HG03354 (cell line): ENCODE measurements at regions not wholly inside any gene's neighbourhood (a gene's known extent, or its start where the extent isn't known, plus 50 kb on each side); places are given as distances from the start of the nearest gene placed in this dataset.

Source experiments
- ATAC-seq: cut with Tn5 transposase; IDR thresholded peaks from one replicate; pipeline ENCODE4 v1.9.1; 2021; ENCODE audit warnings: mild to moderate bottlenecking; ENCODE audit not compliant: unreplicated experiment, poor library complexity, severe bottlenecking

- no peak for ATAC-seq
Measured at GRCh38 chr7:116340201-116340847, 130.0 kb downstream of the TES start.

- no peak for ATAC-seq
Measured at GRCh38 chr7:116340943-116341907, 130.9 kb downstream of the TES start.

GRCh38 chr7:116342125-116342524 lies 131.8 kb downstream of the TES start:
- no peak for ATAC-seq

DNA sequence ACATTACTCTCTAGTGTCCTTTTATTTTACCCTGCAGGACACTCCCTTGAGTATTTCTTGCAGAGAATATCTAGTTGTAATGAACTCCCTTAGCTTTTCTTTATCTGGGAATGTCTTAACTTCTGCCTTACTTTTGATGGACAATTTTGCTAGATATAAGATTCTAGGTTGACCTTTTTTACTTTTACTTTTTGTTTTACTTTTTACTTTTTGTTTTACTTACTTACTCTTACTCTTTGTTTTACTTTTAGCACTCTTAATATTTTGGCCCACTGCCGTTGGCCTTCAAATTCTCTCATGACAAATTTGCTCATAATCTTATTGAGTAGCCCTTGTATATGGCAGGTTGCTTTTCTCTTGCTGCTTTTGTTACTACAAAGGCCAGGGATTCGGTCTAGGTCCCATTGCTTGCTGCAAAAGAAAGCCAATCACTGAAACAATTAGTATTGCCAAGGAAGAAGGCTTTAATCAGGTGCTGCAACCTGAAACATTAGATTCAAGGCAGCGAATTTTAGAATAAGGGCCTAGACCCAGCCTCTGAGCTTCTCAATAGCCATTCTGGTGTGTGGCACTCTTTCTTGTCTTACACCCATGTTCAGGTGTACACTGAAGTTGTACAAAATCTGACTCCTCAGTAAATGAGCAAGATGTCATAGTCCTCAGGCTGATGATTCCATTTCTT lies 137.0 kb downstream of the TES start:
- no peak for ATAC-seq

GRCh38 chr7:116348346-116348745 lies 138.0 kb downstream of the TES start:
- no peak for ATAC-seq

- no peak for ATAC-seq
Measured at GRCh38 chr7:116351966-116352365, 141.6 kb downstream of the TES start.

GRCh38 chr7:116353647-116354046 lies 143.3 kb downstream of the TES start:
- no peak for ATAC-seq

- no peak for ATAC-seq
Measured at GRCh38 chr7:116354171-116354545, 143.8 kb downstream of the TES start.

DNA sequence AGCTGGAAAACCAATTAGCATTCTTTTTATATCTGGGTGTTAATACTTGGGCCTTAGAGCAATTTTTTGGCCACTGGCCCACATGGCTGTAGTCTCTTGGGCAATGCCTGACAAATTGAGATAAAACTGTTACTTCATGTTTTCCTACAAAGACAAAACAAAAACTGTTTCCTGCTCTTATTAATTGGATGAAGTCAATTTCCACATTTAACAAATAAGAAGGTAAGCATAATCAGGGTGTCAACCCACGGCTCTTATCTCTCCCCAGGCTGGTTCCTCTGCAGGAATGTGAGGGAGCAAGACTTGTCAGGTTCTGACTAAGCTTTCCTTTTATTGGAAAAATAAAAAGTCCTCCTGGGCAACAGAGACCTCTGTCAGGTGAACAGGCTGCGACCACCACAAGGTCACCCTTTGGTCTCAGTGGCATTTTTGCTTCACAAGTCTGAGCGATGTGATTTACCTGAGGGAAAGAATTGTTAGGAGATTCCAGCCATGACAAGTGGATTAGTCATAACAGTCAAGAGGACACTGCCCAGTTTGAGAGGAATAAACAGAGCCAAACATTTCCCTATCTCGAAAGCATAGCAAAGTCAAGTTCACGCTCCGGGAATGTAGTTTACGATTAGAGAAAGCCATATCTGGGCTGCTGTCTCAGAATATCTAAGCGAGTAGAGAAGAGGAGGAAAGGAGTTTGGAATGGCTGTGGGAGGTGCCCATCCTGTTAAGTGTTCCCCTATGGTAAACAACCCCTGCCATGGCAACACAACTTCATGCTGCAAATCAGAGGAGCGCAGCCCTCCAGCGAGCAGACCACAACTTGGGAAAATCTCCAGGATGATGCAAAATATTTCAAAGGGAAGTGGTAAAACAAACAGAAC lies 144.4 kb downstream of the TES start:
- ATAC-seq = no peak

- ATAC-seq = no peak
Measured at GRCh38 chr7:116355424-116355765, 144.1 kb upstream of the CAV2 start.

DNA sequence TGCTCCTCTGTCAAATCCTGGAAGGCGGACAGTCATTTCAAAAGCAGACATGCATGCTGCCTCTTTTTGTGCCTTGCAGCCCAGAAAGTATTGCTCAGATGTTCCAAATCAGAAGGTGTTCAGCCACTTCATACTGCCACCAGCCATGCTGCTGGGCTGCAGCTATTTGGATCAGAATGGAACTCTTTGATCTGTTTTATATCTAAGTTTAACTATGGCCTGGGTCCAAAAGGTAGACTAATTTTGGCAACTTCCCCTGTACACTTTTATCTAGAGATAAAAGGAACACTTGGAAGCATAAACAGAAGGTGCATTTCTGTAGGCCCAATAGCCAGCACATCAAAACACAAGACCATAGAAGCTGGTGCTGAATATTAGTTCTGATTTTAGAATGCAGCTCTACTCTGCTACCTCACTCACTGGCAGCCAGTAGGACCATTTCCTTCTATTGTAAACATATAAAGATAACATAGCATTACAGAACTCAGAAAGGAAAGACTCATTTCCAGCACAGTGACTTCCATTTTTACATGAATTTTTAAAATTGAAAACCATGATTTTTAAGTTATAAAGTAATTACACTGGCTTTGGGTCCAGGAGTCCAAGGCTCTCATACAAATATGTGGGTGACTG lies 143.1 kb upstream of the CAV2 start:
- ATAC-seq = no peak

GRCh38 chr7:116356979-116357378 lies 142.6 kb upstream of the CAV2 start:
- no peak for ATAC-seq

- ATAC-seq = no peak
Measured at GRCh38 chr7:116357781-116358670, 141.5 kb upstream of the CAV2 start.

DNA sequence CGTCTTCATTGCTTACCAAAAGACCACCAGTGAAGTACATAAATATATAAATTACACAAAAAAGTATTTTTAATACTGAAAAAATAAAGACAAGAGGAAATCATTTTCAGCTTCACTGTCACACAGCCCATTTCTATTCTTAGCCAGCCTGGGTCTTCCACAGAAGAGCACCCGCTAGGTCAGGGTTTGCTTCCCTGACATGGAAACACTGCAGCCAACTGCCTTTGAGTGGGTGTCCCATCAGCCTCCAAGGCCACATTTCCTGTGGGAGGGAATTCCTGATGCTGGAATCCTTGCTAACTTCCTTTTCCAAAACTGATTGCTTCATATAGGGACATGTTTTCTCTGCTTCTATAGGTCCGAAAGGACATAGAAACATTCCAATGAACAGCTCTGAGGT lies 137.8 kb upstream of the CAV2 start:
- no peak for ATAC-seq

- ATAC-seq = no peak
Measured at GRCh38 chr7:116363637-116364432, 135.7 kb upstream of the CAV2 start.

GRCh38 chr7:116364469-116364868 lies 135.1 kb upstream of the CAV2 start:
- ATAC-seq = no peak

- no peak for ATAC-seq
Measured at GRCh38 chr7:116365797-116366196, 133.7 kb upstream of the CAV2 start.
